SK-N-SH treated with all-trans-retinoic acid at 6 μM for 48 hours (cell line): ENCODE measurements at regions not wholly inside any gene's neighbourhood (a gene's known extent, or its start where the extent isn't known, plus 50 kb on each side); places are given as distances from the start of the nearest gene placed in this dataset.

Source experiments
- ATAC-seq: fragments of 200-7000 bp; cut with Tn5 transposase; 3 replicates; pipeline ENCODE4 v1.9.1; 2020; ENCODE audit warnings: mild to moderate bottlenecking, moderate library complexity
- ARNTL ChIP-seq: fragments of 450-650 bp; formaldehyde crosslinking; IDR thresholded peaks from 2 replicates; pipeline ENCODE4 v1.5.0; 2020; ENCODE audit warnings: low read depth, mild to moderate bottlenecking, moderate library complexity, borderline replicate concordance
- BACH2 ChIP-seq: fragments of 250-450 bp; sonication (Bioruptor Pico); IDR thresholded peaks from 2 replicates; pipeline ENCODE4 v1.9.0; 2021; ENCODE audit warnings: mild to moderate bottlenecking, borderline replicate concordance
- CREB5 ChIP-seq: fragments of 250-450 bp; sonication (Bioruptor Pico); IDR thresholded peaks from 2 replicates; pipeline ENCODE4 v1.5.1; 2020; ENCODE audit warnings: low read depth, mild to moderate bottlenecking, moderate library complexity
- CSDC2 ChIP-seq: fragments of 250-450 bp; sonication (Bioruptor Pico); IDR thresholded peaks from 2 replicates; pipeline ENCODE4 v1.5.0; 2020; ENCODE audit warnings: mild to moderate bottlenecking, moderate library complexity
- ESRRG ChIP-seq: fragments of 250-450 bp; sonication (Bioruptor Pico); IDR thresholded peaks from 2 replicates; pipeline ENCODE4 v1.6.1; 2021; ENCODE audit warnings: mild to moderate bottlenecking
- GLIS3 ChIP-seq: fragments of 250-450 bp; sonication (Bioruptor Pico); IDR thresholded peaks from 2 replicates; pipeline ENCODE4 v1.5.0; 2020; ENCODE audit warnings: mild to moderate bottlenecking, moderate library complexity
- ISL1 ChIP-seq: fragments of 250-450 bp; sonication (Bioruptor Pico); IDR thresholded peaks from 2 replicates; pipeline ENCODE4 v2.1.2; 2022; ENCODE audit warnings: mild to moderate bottlenecking, moderate library complexity
- OSR1 ChIP-seq: fragments of 250-450 bp; sonication (Bioruptor Pico); IDR thresholded peaks from 2 replicates; pipeline ENCODE4 v1.8.0; 2022; ENCODE audit warnings: moderate library complexity, mild to moderate bottlenecking, inconsistent platforms
- POU6F1 ChIP-seq: fragments of 250-450 bp; sonication (Bioruptor Pico); IDR thresholded peaks from 2 replicates; pipeline ENCODE4 v1.8.0; 2021; ENCODE audit warnings: low read depth, mild to moderate bottlenecking, moderate library complexity, borderline replicate concordance
- PPARA ChIP-seq: fragments of 250-450 bp; sonication (Bioruptor Pico); IDR thresholded peaks from 2 replicates; pipeline ENCODE4 v1.5.0; 2020; ENCODE audit warnings: mild to moderate bottlenecking, borderline replicate concordance
- RARB ChIP-seq: fragments of 250-450 bp; sonication (Bioruptor Pico); IDR thresholded peaks from 2 replicates; pipeline ENCODE4 v1.8.0; 2021; ENCODE audit warnings: mild to moderate bottlenecking, moderate library complexity
- SNAI2 ChIP-seq: fragments of 250-450 bp; sonication (Bioruptor Pico); IDR thresholded peaks from 2 replicates; pipeline ENCODE4 v1.5.0; 2020; ENCODE audit warnings: mild to moderate bottlenecking, moderate library complexity
- TCF4 ChIP-seq: fragments of 250-450 bp; sonication (Bioruptor Pico); IDR thresholded peaks from 2 replicates; pipeline ENCODE4 v1.8.0; 2021; ENCODE audit warnings: mild to moderate bottlenecking, moderate library complexity, borderline replicate concordance
- TOX ChIP-seq: fragments of 250-450 bp; sonication (Bioruptor Pico); IDR thresholded peaks from 2 replicates; pipeline ENCODE4 v1.8.0; 2021; ENCODE audit warnings: mild to moderate bottlenecking, moderate library complexity, borderline replicate concordance
- ZC3H10 ChIP-seq: fragments of 250-450 bp; sonication (Bioruptor Pico); IDR thresholded peaks from 2 replicates; pipeline ENCODE4 v1.5.1; 2021; ENCODE audit warnings: mild to moderate bottlenecking, moderate library complexity
- ZFP3 ChIP-seq: fragments of 250-450 bp; sonication (Bioruptor Pico); IDR thresholded peaks from 2 replicates; pipeline ENCODE4 v1.5.0; 2020; ENCODE audit warnings: mild to moderate bottlenecking, moderate library complexity
- ZNF565 ChIP-seq: fragments of 450-650 bp; formaldehyde crosslinking; conservative IDR thresholded peaks from 2 replicates; pipeline ENCODE4 v1.5.0; 2020; ENCODE audit warnings: low read depth, mild to moderate bottlenecking, moderate library complexity
- ZNF70 ChIP-seq: fragments of 450-650 bp; formaldehyde crosslinking; IDR thresholded peaks from 2 replicates; pipeline ENCODE4 v1.5.0; 2020; ENCODE audit warnings: mild to moderate bottlenecking, moderate library complexity
- ZNF8 ChIP-seq: fragments of 450-650 bp; formaldehyde crosslinking; IDR thresholded peaks from 2 replicates; pipeline ENCODE4 v1.5.0; 2020; ENCODE audit warnings: mild to moderate bottlenecking, moderate library complexity
- TF ChIP-seq, protein P1 (sequence below): fragments of 250-450 bp; sonication (Bioruptor Pico); IDR thresholded peaks from 2 replicates; pipeline ENCODE4 v1.8.0; 2020; ENCODE audit warnings: mild to moderate bottlenecking, moderate library complexity, borderline replicate concordance
- TF ChIP-seq, protein P2 (sequence below): fragments of 250-450 bp; sonication (Bioruptor Pico); IDR thresholded peaks from 2 replicates; pipeline ENCODE4 v1.5.0; 2020; ENCODE audit warnings: mild to moderate bottlenecking, moderate library complexity

- TF ChIP-seq ZC3H10 (CRISPR knock-in tag): no peak
- no peak for TF ChIP-seq BACH2 (CRISPR knock-in tag)
- TF ChIP-seq ZNF8 (CRISPR knock-in tag): no peak
- no peak for TF ChIP-seq ESRRG (CRISPR knock-in tag)
- no peak for TF ChIP-seq CSDC2 (CRISPR knock-in tag)
- no peak for TF ChIP-seq ZNF70 (CRISPR knock-in tag)
- TF ChIP-seq ZNF565 (CRISPR knock-in tag): no peak
- no peak for TF ChIP-seq POU6F1 (CRISPR knock-in tag)
- no peak for TF ChIP-seq TCF4 (CRISPR knock-in tag)
- TF ChIP-seq, protein P1, sequence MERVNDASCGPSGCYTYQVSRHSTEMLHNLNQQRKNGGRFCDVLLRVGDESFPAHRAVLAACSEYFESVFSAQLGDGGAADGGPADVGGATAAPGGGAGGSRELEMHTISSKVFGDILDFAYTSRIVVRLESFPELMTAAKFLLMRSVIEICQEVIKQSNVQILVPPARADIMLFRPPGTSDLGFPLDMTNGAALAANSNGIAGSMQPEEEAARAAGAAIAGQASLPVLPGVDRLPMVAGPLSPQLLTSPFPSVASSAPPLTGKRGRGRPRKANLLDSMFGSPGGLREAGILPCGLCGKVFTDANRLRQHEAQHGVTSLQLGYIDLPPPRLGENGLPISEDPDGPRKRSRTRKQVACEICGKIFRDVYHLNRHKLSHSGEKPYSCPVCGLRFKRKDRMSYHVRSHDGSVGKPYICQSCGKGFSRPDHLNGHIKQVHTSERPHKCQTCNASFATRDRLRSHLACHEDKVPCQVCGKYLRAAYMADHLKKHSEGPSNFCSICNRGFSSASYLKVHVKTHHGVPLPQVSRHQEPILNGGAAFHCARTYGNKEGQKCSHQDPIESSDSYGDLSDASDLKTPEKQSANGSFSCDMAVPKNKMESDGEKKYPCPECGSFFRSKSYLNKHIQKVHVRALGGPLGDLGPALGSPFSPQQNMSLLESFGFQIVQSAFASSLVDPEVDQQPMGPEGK: no peak
- TF ChIP-seq ZFP3: no peak
- TF ChIP-seq ARNTL (CRISPR knock-in tag): no peak
- TF ChIP-seq PPARA: no peak
- TF ChIP-seq, protein P2, sequence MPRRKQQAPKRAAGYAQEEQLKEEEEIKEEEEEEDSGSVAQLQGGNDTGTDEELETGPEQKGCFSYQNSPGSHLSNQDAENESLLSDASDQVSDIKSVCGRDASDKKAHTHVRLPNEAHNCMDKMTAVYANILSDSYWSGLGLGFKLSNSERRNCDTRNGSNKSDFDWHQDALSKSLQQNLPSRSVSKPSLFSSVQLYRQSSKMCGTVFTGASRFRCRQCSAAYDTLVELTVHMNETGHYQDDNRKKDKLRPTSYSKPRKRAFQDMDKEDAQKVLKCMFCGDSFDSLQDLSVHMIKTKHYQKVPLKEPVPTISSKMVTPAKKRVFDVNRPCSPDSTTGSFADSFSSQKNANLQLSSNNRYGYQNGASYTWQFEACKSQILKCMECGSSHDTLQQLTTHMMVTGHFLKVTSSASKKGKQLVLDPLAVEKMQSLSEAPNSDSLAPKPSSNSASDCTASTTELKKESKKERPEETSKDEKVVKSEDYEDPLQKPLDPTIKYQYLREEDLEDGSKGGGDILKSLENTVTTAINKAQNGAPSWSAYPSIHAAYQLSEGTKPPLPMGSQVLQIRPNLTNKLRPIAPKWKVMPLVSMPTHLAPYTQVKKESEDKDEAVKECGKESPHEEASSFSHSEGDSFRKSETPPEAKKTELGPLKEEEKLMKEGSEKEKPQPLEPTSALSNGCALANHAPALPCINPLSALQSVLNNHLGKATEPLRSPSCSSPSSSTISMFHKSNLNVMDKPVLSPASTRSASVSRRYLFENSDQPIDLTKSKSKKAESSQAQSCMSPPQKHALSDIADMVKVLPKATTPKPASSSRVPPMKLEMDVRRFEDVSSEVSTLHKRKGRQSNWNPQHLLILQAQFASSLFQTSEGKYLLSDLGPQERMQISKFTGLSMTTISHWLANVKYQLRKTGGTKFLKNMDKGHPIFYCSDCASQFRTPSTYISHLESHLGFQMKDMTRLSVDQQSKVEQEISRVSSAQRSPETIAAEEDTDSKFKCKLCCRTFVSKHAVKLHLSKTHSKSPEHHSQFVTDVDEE (CRISPR knock-in tag): no peak
- TF ChIP-seq RARB (CRISPR knock-in tag): no peak
- ATAC-seq: no peak
Measured at GRCh38 chr19:30086916-30087315, 144.9 kb downstream of the URI1 start.

DNA sequence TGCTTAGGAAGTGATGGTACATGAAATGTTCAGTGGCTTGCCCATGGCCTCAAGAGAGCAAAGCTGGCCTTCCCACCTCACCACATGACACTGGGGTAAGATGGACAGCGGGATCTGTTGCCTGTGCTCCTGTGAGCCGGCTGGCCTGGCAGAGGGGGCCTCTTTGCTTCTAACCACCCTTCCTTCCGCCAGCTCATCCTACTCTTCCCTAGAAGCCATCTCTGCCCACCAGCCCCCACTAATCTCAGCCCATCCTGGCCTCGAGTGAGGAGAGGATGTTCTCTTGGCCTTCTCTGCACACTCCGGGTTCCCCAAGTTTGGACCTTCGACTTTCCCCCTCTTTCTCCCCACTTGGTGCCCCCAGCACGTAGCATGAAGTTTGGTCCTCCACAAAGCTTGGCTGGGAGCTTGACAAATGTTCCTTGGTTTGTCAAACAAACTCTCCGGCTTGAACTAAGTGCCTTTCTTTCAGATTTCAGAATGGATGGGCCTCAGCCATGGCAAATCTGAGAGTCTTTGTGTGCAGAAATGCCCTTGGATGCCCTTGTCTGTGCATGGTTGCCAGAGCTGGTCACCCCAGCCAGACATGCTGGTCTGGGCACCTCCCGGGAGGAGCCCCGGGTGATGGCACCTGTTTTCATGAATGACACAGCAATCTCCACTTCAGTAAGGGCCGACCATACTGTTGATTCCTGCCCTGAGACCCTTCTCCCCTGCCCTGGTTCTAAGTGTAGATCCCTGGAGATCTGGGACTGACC, 145.5 kb downstream of the URI1 start:
- ATAC-seq: no peak
- TF ChIP-seq TOX (CRISPR knock-in tag): no peak
- TF ChIP-seq OSR1 (CRISPR knock-in tag): no peak
- TF ChIP-seq ZFP3: no peak
- no peak for TF ChIP-seq CREB5 (CRISPR knock-in tag)
- TF ChIP-seq ZNF70 (CRISPR knock-in tag): no peak
- no peak for TF ChIP-seq TCF4 (CRISPR knock-in tag)
- TF ChIP-seq GLIS3 (CRISPR knock-in tag): no peak
- TF ChIP-seq, protein P2 (CRISPR knock-in tag): no peak
- TF ChIP-seq ARNTL (CRISPR knock-in tag): no peak
- TF ChIP-seq, protein P1: no peak
- no peak for TF ChIP-seq SNAI2 (CRISPR knock-in tag)
- no peak for TF ChIP-seq ZNF8 (CRISPR knock-in tag)
- TF ChIP-seq RARB (CRISPR knock-in tag): no peak
- TF ChIP-seq ISL1 (CRISPR knock-in tag): no peak
